K562 (cell line): ENCODE measurements at regions not wholly inside any gene's neighbourhood (a gene's known extent, or its start where the extent isn't known, plus 50 kb on each side); places are given as distances from the start of the nearest gene placed in this dataset.

Experiments used
- ATAC-seq: fragments of 200-7000 bp; cut with Tn5 transposase; 3 replicates; pipeline ENCODE4 v1.9.1; 2020; ENCODE audit warnings: moderate library complexity
- BruUV-seq: library from RNA; stranded (reverse); fragments of 400-500 nt; replicated peaks from 2 replicates; lab custom pipeline; 2021; lab: Mats Ljungman, UMichigan
- CTCF ChIA-PET: fragments of 300-600 bp; formaldehyde crosslinking; extraction: SDS; loops from one replicate; lab custom pipeline; 2021; ENCODE audit warnings: low intra/inter-chr PET ratio; lab: Yijun Ruan, JAX
- POLR2A ChIA-PET: fragments of 300-600, 350-650 bp; sonication (Branson Sonifier 250); formaldehyde crosslinking; extraction: SDS; loops from one replicate; lab custom pipeline; 2021; ENCODE audit warnings: antibody characterized with exemption, inconsistent platforms; lab: Yijun Ruan, JAX
- DNase-seq, 4 experiments: peaks; one replicate each; pipeline versions ENCODE4 v3.0.0 to v3.0.0-alpha.2; 2011 to 2018; ENCODE audit warnings: low spot score in 3 of 4, mixed read lengths in 3 of 4; ENCODE audit errors: extremely low read depth in 1 of 4
- FAIRE-seq: peaks from 2 replicates; lab custom pipeline; 2011; peaks lifted over from hg19 to GRCh38; lab: Jason Lieb, UNC
- H2AFZ ChIP-seq: 2 replicates; pipeline ENCODE4 v1.6.0; 2011; ENCODE audit warnings: low read depth, low read length, control low read depth, inconsistent platforms
- H3K27ac ChIP-seq: fragments of 200-600 bp; 3 replicates; pipeline ENCODE4 v1.8.0; 2011; ENCODE audit warnings: low read depth, mild to moderate bottlenecking, control low read depth, inconsistent platforms, low read length, moderate library complexity, mixed read lengths; ENCODE audit errors: extremely low read depth
- H3K27me3 ChIP-seq, 2 experiments: fragments of 300-600 bp in 1 of 2; 2 replicates in 1 of 2; 3 replicates in 1 of 2; pipeline versions ENCODE4 v1.6.0 to v1.8.0; 2011; ENCODE audit warnings: inconsistent platforms in 2 of 2, low read length in 2 of 2, mild to moderate bottlenecking in 1 of 2, mixed read lengths in 1 of 2, moderate library complexity in 1 of 2; ENCODE audit not compliant: control insufficient read depth in 2 of 2, insufficient read depth in 2 of 2
- H3K36me3 ChIP-seq: fragments of 300-600 bp; 3 replicates; pipeline ENCODE4 v1.8.0; 2011; ENCODE audit warnings: mild to moderate bottlenecking, low read length, inconsistent platforms; ENCODE audit not compliant: control insufficient read depth, insufficient read depth
- H3K4me1 ChIP-seq, 2 experiments: fragments of 200-600 bp in 1 of 2; replicated peaks in 1 of 2; 2 replicates in 1 of 2; 3 replicates in 1 of 2; pipeline versions ENCODE4 v1.5.1 to v1.8.0; 2011; ENCODE audit warnings: inconsistent platforms in 2 of 2, low read length in 2 of 2, mild to moderate bottlenecking in 1 of 2, mixed read lengths in 1 of 2, moderate library complexity in 1 of 2; ENCODE audit not compliant: control insufficient read depth in 2 of 2, insufficient read depth in 2 of 2
- H3K4me2 ChIP-seq: 2 replicates; pipeline ENCODE4 v1.6.1; 2011; ENCODE audit warnings: low read length, control low read depth, inconsistent platforms, mixed read lengths; ENCODE audit not compliant: insufficient read depth
- H3K4me3 ChIP-seq: fragments of 200-600 bp; sonication (generic), shearing (Covaris generic); 2 replicates; pipeline ENCODE4 v1.5.1; 2016; ENCODE audit warnings: control low read depth, inconsistent platforms
- H3K79me2 ChIP-seq: fragments of 200-600 bp; 3 replicates; pipeline ENCODE4 v1.8.0; 2011; ENCODE audit warnings: low read length, inconsistent platforms; ENCODE audit not compliant: control insufficient read depth, insufficient read depth
- H3K9ac ChIP-seq, 2 experiments: 2 replicates each; pipeline versions ENCODE4 v1.6.0 to v1.6.1; 2011; ENCODE audit warnings: low read depth in 2 of 2, low read length in 2 of 2, control low read depth in 1 of 2, inconsistent platforms in 1 of 2, mild to moderate bottlenecking in 1 of 2, mixed read lengths in 1 of 2; ENCODE audit not compliant: insufficient read depth in 1 of 2
- H3K9me1 ChIP-seq: one replicate; pipeline ENCODE4 v1.6.0; 2011; ENCODE audit warnings: inconsistent platforms, mild to moderate bottlenecking, low read length, moderate library complexity; ENCODE audit not compliant: control insufficient read depth, insufficient read depth
- H3K9me3 ChIP-seq: replicated peaks from 2 replicates; pipeline ENCODE4 v1.5.1; 2011; ENCODE audit warnings: low read depth, low read length, inconsistent platforms; ENCODE audit not compliant: control insufficient read depth, insufficient read depth
- H4K20me1 ChIP-seq: replicated peaks from 2 replicates; pipeline ENCODE4 v1.6.1; 2011; ENCODE audit warnings: low read length, inconsistent platforms, mixed read lengths; ENCODE audit not compliant: control insufficient read depth, insufficient read depth
- CBX3 ChIP-seq, 2 experiments: IDR thresholded peaks; 1 replicate in 1 of 2; 2 replicates in 1 of 2; pipeline ENCODE4 v1.6.1; 2012; ENCODE audit warnings: inconsistent platforms in 2 of 2, low read length in 2 of 2, borderline replicate concordance in 1 of 2, control low read depth in 1 of 2
- COPS2 ChIP-seq: fragments of 450-650 bp; conservative IDR thresholded peaks from 2 replicates; pipeline ENCODE4 v1.6.1; 2016; ENCODE audit warnings: mild to moderate bottlenecking, moderate library complexity
- CXXC5 ChIP-seq: fragments of 250-450 bp; sonication (Bioruptor Pico); IDR thresholded peaks from 2 replicates; pipeline ENCODE4 v1.8.0; 2022; ENCODE audit warnings: inconsistent platforms, mild to moderate bottlenecking, moderate library complexity
- MBD2 ChIP-seq: sonication (generic); IDR thresholded peaks from 2 replicates; pipeline ENCODE4 v1.6.1; 2016; ENCODE audit warnings: low read depth, borderline replicate concordance
- NFE2 ChIP-seq: IDR thresholded peaks from 2 replicates; pipeline ENCODE4 v1.6.1; 2014; ENCODE audit warnings: antibody characterized with exemption, low read depth
- RNF2 ChIP-seq: sonication (generic); IDR thresholded peaks from 2 replicates; pipeline ENCODE4 v1.6.1; 2016
- SLC30A9 ChIP-seq: fragments of 250-450 bp; sonication (Bioruptor Pico); IDR thresholded peaks from 2 replicates; pipeline ENCODE4 v1.8.0; 2022; ENCODE audit warnings: mild to moderate bottlenecking, moderate library complexity
- WGBS: fragments of 100-300 bp; shearing (Covaris generic); methylation state at CpG from one replicate; pipeline ENCODE4 v1.1.6; 2016; ENCODE audit warnings: low coverage, mixed read lengths; ENCODE audit not compliant: insufficient coverage; ENCODE audit errors: missing lambda C conversion rate; 5-methylcytosine and 5-hydroxymethylcytosine counted together
- in situ Hi-C: fragments of 300-500 bp; cut with MboI; formaldehyde crosslinking; loops from 4 replicates; pipeline ENCODE4 v1.15.0; 2018; ENCODE audit warnings: inconsistent platforms, mixed read lengths
- intact Hi-C: fragments of 100-400 bp; cut with micrococcal nuclease; formaldehyde crosslinking; loops from 2 replicates; pipeline ENCODE4 v1.14.2; 2022
- TF ChIP-seq, protein P1 (sequence below): fragments of 250-450 bp; sonication (Bioruptor Pico); IDR thresholded peaks from 2 replicates; pipeline ENCODE4 v1.5.0; 2022; ENCODE audit warnings: mild to moderate bottlenecking

DNA sequence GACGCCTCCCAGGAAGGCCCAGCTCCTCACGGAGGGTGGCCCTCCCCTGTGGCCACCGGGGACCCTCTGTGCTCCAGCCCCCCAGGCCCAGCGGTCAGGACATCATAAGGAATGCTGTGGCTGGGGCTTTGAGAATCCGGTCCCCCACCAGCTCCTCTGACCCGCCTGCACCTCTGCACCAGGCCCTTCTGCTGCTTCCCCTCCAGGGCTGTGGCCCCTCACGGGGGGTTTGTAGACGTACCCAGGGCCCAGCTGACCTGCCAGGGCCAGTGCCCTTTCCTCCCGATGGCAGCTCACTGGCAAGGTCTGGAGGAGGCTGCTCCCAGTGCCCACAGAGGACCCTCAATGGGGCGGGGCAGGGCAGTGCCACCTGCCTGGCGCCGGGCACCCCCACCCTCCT is 103.9 kb upstream of the TTC34 start:
- Histone ChIP-seq H3K4me3 (no peak overlapping the region), H3K36me3 (no peaks in the 10 kb centered on the region), H3K27me3 (peaks cover 13 to 55% of the 10 kb centered on the region in 2 experiments; a peak in 3 of 5 replicates), H3K9me3 (no peaks in the 10 kb centered on the region), H3K4me2 (no peak overlapping the region), H2AFZ (no peak overlapping the region), H4K20me1 (peaks cover 16% of the 10 kb centered on the region; the same call in 1 of the 2 replicates), H3K9me1 (no peaks in the 10 kb centered on the region), H3K9ac (no peak overlapping the region), H3K79me2 (no peaks in the 10 kb centered on the region), H3K27ac (no peak overlapping the region), H3K4me1 (peaks cover 0 to 10% of the 10 kb centered on the region in 2 experiments; a peak in 2 of 5 replicates)
- BruUV-seq = no TSS peak
- DNase-seq (no peak), ATAC-seq (no peak), FAIRE-seq (no peak)
- WGBS = 2% methylated on average over 12 of the region's 12 CpGs
- CTCF ChIA-PET = no interaction called here
- TF ChIP-seq CBX3 (IDR thresholded peaks at IDR 0.05; ENCODE audit: borderline replicate concordance in 1 of 2, low read length in 2 of 2) (no peak), SLC30A9 (CRISPR knock-in tag) (no peak), RNF2 (no peak), MBD2 (no peak), CXXC5 (no peak), NFE2 (no peak), COPS2 (no peak)
- TF ChIP-seq, protein P1, sequence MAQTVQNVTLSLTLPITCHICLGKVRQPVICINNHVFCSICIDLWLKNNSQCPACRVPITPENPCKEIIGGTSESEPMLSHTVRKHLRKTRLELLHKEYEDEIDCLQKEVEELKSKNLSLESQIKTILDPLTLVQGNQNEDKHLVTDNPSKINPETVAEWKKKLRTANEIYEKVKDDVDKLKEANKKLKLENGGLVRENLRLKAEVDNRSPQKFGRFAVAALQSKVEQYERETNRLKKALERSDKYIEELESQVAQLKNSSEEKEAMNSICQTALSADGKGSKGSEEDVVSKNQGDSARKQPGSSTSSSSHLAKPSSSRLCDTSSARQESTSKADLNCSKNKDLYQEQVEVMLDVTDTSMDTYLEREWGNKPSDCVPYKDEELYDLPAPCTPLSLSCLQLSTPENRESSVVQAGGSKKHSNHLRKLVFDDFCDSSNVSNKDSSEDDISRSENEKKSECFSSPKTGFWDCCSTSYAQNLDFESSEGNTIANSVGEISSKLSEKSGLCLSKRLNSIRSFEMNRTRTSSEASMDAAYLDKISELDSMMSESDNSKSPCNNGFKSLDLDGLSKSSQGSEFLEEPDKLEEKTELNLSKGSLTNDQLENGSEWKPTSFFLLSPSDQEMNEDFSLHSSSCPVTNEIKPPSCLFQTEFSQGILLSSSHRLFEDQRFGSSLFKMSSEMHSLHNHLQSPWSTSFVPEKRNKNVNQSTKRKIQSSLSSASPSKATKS (CRISPR knock-in tag) = no peak
- in situ Hi-C loops = loop anchor here (25.0 kb wide), 1 partner anchor 218 kb away; no protein-coding TSS in a partner anchor
- intact Hi-C loops = no loop called here
- POLR2A ChIA-PET = interaction anchor here (0.6 to 0.8 kb wide), 2 partner anchors 9 to 991 kb away, joined by 3 to 5 read pairs; no protein-coding TSS in a partner anchor
